Duodenal mucosa (tissue), 2 donors: ENCODE measurements at regions not wholly inside any gene's neighbourhood (a gene's known extent, or its start where the extent isn't known, plus 50 kb on each side); places are given as distances from the start of the nearest gene placed in this dataset.

Experiments
- H3K27ac ChIP-seq: one replicate; pipeline ENCODE4 v1.7.0; 2013; ENCODE audit warnings: low read depth, low read length
- H3K27me3 ChIP-seq, 2 donors: one replicate each; pipeline ENCODE4 v1.7.0; 2013; ENCODE audit warnings: low read length in 2 of 2, control low read depth in 1 of 2; ENCODE audit not compliant: insufficient read depth in 2 of 2, control insufficient read depth in 1 of 2
- H3K36me3 ChIP-seq, 2 donors: one replicate each; pipeline ENCODE4 v1.7.0; 2013; ENCODE audit warnings: low read length in 2 of 2, control low read depth in 1 of 2; ENCODE audit not compliant: insufficient read depth in 2 of 2, control insufficient read depth in 1 of 2
- H3K4me1 ChIP-seq, 2 donors: one replicate each; pipeline ENCODE4 v1.7.0; 2013; ENCODE audit warnings: low read length in 2 of 2, control low read depth in 1 of 2; ENCODE audit not compliant: insufficient read depth in 2 of 2, control insufficient read depth in 1 of 2
- H3K4me3 ChIP-seq, 2 donors: one replicate each; pipeline ENCODE4 v1.7.0; 2013; ENCODE audit warnings: low read length in 2 of 2, low read depth in 1 of 2
- H3K9ac ChIP-seq, 2 donors: one replicate each; pipeline ENCODE4 v1.7.0; 2013; ENCODE audit warnings: low read length in 2 of 2, low read depth in 1 of 2
- H3K9me3 ChIP-seq, 2 donors: one replicate each; pipeline ENCODE4 v1.7.0; 2013; ENCODE audit warnings: low read length in 2 of 2, control low read depth in 1 of 2; ENCODE audit not compliant: control insufficient read depth in 1 of 2

DNA sequence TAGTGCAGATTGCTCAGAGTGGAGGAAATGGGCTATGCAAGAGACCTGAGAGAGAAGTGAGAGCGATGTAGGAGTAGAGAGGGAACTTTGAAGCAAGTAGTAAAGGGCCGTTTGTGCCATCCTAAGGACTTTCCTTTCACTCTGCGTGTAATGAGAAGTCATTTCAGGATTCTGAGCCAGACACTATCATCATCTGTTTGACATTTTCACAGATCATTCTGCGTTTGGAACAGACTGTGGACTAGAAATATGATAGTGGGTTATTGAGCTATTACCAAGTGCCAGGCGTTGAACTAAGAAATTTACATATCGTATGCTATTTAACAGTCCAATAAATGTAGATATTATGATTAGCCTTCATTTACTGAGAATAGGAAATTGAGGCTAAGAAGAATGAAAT, 150.0 kb upstream of the ROBO2 start:
- Histone ChIP-seq H3K36me3 (no peaks in the 10 kb centered on the region), H3K9me3 (no peaks in the 10 kb centered on the region), H3K4me3 (no peak overlapping the region)

DNA sequence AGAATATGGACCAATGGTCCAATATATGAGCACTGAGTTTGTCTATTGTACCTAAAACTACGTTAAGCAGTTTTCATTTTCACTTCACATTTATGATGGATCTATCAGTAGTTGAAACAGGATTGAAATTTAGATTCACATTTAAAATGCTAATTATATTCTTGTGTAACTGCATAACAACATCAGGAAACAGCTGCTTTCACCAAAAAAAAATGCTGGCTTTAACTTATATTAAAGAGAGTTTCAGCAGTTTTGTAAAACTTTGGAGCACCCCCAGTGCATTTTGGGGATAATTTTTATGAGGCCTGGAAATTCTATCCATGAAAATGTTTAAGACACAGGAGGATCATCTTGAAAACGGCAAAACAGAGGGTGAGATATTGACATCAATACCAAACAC, 142.8 kb upstream of the ROBO2 start:
- no peaks in the 10 kb centered on the region for H3K4me1 ChIP-seq
- no peaks in the 10 kb centered on the region for H3K36me3 ChIP-seq
- no peaks in the 10 kb centered on the region for H3K27me3 ChIP-seq
- H3K9ac ChIP-seq = no peak overlapping the region
- H3K9me3 ChIP-seq = no peaks in the 10 kb centered on the region
- H3K27ac ChIP-seq = no peak overlapping the region
- H3K4me3 ChIP-seq = no peak overlapping the region

More for the DNA sequence above, 150.0 kb upstream of the ROBO2 start:
- no peak overlapping the region for H3K27ac ChIP-seq
- no peak overlapping the region for H3K9ac ChIP-seq
- H3K4me1 ChIP-seq = no peaks in the 10 kb centered on the region
- no peaks in the 10 kb centered on the region for H3K27me3 ChIP-seq

DNA sequence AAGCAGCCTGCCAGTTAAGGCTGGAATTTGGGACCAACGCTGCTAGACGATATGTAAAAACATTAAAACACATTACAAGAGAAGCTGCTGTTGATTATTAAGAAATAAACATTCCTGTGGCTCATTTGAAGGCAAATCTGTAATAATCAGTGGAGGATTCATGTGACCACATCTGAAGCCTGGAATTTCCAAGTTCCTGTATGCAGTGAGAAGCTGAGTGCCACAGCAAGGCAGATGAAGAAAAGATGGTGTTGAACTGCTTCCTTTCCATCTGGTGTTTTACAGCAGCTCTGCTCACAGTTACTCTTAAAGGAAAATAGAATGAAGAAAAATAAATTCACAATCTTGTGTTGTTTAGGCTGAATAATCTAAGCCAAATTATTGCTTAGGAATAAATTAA, 139.3 kb upstream of the ROBO2 start:
- Histone ChIP-seq H3K27ac (no peak overlapping the region), H3K27me3 (no peaks in the 10 kb centered on the region), H3K9me3 (no peaks in the 10 kb centered on the region), H3K4me3 (no peak overlapping the region), H3K9ac (no peak overlapping the region), H3K36me3 (no peaks in the 10 kb centered on the region), H3K4me1 (no peaks in the 10 kb centered on the region)

DNA sequence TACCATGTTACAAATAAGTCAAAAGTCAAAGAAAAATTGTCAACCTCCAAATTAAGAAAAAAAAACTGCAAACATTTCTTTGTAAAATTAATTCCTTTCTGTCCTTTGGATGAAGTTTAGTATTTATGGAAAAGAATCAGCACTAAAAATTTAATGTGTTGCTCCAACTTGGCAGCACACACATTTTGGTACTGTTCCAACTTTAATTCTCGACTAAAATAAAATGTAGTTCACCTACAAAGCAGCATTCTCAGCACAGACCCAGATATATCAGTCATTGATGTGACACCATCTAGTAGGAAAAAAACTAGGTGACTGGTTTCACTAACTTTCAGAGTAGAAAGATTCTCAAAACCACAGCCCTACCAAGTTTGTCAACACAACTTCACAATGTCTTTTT, 131.7 kb upstream of the ROBO2 start:
- H3K9ac ChIP-seq = no peak overlapping the region
- H3K27me3 ChIP-seq = no peaks in the 10 kb centered on the region
- no peak overlapping the region for H3K27ac ChIP-seq
- no peaks in the 10 kb centered on the region for H3K4me1 ChIP-seq
- no peaks in the 10 kb centered on the region for H3K36me3 ChIP-seq
- no peaks in the 10 kb centered on the region for H3K9me3 ChIP-seq
- no peak overlapping the region for H3K4me3 ChIP-seq

DNA sequence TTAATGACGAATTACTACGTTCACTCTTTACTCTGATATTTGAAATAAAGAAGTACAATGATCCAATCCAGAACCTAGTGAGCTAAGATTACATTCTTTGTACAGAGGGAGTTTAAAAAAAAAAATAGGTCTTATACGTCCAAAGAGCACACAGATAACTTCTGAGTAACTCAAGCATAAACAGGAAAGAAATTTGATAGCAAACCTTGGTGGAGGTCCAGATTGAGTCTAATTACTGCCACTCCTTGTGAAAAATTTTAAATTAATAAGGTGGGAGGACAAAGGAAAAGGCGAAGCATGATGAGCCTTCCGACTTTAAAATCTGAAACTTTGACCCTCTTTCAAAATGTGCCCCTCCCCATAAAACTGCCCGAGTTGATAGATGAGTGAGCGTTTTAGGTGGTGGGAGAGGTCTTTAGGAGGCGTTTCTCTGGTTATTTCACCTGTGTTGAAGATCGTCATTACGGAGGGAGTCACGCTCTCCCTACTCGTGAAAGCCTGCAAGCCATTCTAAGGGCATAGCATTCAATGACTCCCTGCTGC, 127.0 kb upstream of the ROBO2 start:
- H3K4me1 ChIP-seq = peaks cover 0 to 4% of the 10 kb centered on the region in 2 donors
- no peaks in the 10 kb centered on the region for H3K36me3 ChIP-seq
- H3K27ac ChIP-seq = no peak overlapping the region
- H3K27me3 ChIP-seq = no peaks in the 10 kb centered on the region
- H3K4me3 ChIP-seq = peak overlapping the region; percentile 23 to 41
- H3K9ac ChIP-seq = no peak overlapping the region
- H3K9me3 ChIP-seq = no peaks in the 10 kb centered on the region

DNA sequence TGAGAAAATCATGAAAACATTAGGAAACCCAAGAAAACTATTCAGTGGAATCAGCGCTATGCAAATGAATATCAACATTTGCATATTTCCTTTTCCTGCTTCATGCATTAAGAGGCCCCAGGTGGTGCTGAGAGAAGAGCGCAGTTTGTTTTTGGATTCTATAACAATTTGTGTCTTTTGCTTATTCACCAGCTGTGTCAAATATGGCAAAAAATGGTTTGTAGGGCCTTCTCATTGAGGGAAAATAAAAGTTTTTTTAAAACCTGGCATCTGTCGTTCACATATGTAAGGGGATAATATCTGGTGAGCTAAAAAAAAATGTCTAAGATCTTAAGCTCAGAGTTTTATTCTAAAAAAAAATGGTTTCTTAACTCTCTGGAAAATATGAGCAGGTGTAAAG, 122.5 kb upstream of the ROBO2 start:
- no peaks in the 10 kb centered on the region for H3K36me3 ChIP-seq
- H3K9me3 ChIP-seq = no peaks in the 10 kb centered on the region
- H3K9ac ChIP-seq = no peak overlapping the region
- no peaks in the 10 kb centered on the region for H3K27me3 ChIP-seq
- H3K4me1 ChIP-seq = peaks cover 0 to 4% of the 10 kb centered on the region in 2 donors
- no peak overlapping the region for H3K27ac ChIP-seq
- no peak overlapping the region for H3K4me3 ChIP-seq

DNA sequence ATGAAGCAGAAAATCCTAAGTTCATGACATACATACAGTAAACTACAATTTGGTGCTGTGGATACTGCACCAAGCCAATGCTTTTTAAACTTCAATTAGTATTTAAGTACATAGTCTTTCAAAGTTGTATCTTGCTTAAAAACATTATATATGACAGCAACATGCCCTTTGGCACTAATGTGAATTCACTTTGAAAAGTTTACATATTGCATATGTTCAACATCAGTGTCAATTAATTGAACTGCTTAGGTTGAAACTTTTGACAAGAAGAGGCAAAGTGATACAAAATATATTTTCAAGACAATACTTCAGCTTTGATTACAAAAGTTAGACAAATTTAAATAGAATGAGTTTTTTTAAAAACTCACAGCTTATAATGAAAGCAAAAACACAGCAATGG, 119.4 kb upstream of the ROBO2 start:
- no peak overlapping the region for H3K4me3 ChIP-seq
- H3K27me3 ChIP-seq = no peaks in the 10 kb centered on the region
- H3K27ac ChIP-seq = no peak overlapping the region
- H3K9ac ChIP-seq = no peak overlapping the region
- no peaks in the 10 kb centered on the region for H3K4me1 ChIP-seq
- no peaks in the 10 kb centered on the region for H3K36me3 ChIP-seq
- H3K9me3 ChIP-seq = no peaks in the 10 kb centered on the region

DNA sequence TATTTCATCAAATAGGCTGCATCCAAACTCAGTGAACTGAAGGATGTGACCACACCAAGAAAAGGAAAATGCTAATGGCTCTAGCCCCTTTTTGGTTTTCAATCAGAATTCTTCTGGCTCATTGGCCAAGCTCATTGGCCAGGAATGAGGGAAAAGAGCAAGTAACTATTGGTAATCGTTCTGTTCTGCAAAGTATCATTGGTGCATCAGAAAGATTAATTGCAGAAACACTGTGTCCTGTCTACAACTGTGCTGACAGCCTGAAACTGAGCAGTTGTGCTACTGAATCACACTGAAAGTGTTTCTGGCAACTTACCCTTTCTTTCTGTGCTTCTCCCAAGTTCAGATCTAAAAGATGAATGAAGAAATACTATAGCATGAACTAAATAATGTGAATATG, 116.4 kb upstream of the ROBO2 start:
- Histone ChIP-seq H3K27me3 (no peaks in the 10 kb centered on the region), H3K27ac (no peak overlapping the region), H3K4me1 (no peaks in the 10 kb centered on the region), H3K36me3 (no peaks in the 10 kb centered on the region), H3K9me3 (no peaks in the 10 kb centered on the region), H3K4me3 (no peak overlapping the region), H3K9ac (no peak overlapping the region)

DNA sequence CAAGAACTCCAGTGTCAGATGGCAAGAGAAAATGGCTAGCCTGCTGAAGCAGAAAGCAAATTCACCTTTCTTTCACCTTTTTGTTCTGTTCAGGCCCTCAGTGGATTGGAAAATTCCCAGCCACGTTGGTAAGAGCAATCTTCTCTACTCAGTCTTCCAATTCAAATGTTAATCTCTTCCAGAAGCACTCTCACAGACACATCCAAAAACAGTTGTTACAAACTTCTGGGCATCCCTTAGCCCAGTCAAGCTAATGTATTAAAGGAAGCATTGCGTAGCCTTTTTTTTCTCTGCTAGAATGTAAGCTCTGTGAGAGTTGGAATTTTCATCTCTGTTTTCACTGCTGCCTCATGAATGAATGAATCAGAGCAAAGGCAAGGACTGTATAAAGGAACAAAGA, 109.2 kb upstream of the ROBO2 start:
- Histone ChIP-seq H3K9me3 (no peaks in the 10 kb centered on the region), H3K4me3 (no peak overlapping the region), H3K27ac (no peak overlapping the region), H3K9ac (no peak overlapping the region), H3K36me3 (no peaks in the 10 kb centered on the region), H3K4me1 (no peaks in the 10 kb centered on the region), H3K27me3 (no peaks in the 10 kb centered on the region)

DNA sequence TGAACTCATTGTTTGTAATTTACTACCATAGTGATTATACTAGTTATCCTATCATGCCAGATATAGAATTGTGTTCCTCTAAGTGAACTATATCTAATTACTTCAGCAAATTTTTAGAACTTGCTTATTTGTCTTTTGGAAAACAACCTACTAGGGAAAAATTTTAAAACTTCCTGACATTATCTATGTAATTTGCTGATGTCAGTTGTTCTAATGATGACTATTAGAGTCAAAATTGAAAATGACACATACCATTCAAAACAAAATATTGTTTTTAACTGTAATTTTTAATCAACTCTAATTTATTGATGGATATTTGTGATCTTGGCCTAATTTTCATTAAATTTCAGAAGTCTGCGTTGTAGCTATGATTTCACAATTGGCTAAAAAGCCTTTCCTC, 106.7 kb upstream of the ROBO2 start:
- H3K9ac ChIP-seq = no peak overlapping the region
- no peaks in the 10 kb centered on the region for H3K36me3 ChIP-seq
- no peak overlapping the region for H3K4me3 ChIP-seq
- no peaks in the 10 kb centered on the region for H3K27me3 ChIP-seq
- no peaks in the 10 kb centered on the region for H3K4me1 ChIP-seq
- no peaks in the 10 kb centered on the region for H3K9me3 ChIP-seq
- H3K27ac ChIP-seq = no peak overlapping the region

DNA sequence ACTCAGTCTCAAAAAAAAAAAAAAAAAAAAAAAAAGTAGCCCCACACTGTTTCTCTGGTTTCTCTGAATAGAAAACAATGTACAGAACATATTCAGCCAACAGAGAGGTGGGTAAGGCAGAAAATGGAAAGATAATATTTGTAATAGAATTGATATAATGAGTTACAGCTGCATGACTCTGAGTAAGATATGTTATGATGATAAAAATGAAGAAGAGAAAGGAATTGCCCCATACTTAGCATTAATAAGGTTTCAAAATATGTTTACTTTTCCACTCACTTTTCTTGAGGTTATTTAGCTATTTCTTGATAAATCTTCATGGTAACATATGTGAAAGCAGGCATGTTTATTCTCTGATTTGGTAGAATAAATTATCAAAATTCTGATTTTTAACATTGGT, 100.9 kb upstream of the ROBO2 start:
- H3K9ac ChIP-seq = no peak overlapping the region
- no peaks in the 10 kb centered on the region for H3K36me3 ChIP-seq
- H3K9me3 ChIP-seq = no peaks in the 10 kb centered on the region

More for the DNA sequence above, 100.9 kb upstream of the ROBO2 start:
- no peaks in the 10 kb centered on the region for H3K27me3 ChIP-seq
- no peak overlapping the region for H3K27ac ChIP-seq
- no peaks in the 10 kb centered on the region for H3K4me1 ChIP-seq
- no peak overlapping the region for H3K4me3 ChIP-seq
